Spleen (tissue), 7 donors: ENCODE measurements at regions not wholly inside any gene's neighbourhood (a gene's known extent, or its start where the extent isn't known, plus 50 kb on each side); places are given as distances from the start of the nearest gene placed in this dataset.

ENCODE experiments used
- CTCF ChIP-seq, 11 experiments: fragments of 200-600 bp in 7 of 11; fragments of 450-650 bp in 4 of 11; sonication (generic) in 4 of 11; IDR thresholded peaks in 8 of 11; conservative IDR thresholded peaks in 3 of 11; 1 replicate in 7 of 11; 2 replicates in 4 of 11; pipeline versions ENCODE4 v1.4.0 to v1.8.0; 2016 to 2021; ENCODE audit warnings: antibody characterized with exemption in 11 of 11, inconsistent platforms in 4 of 11, mild to moderate bottlenecking in 1 of 11
- POLR2A ChIP-seq, 3 donors: fragments of 450-650 bp; IDR thresholded peaks; one replicate each; pipeline ENCODE4 v1.5.1; 2017; ENCODE audit warnings: antibody characterized with exemption in 3 of 3, mild to moderate bottlenecking in 1 of 3
- POLR2AphosphoS5 ChIP-seq, 3 donors: sonication (generic); formaldehyde crosslinking; IDR thresholded peaks; one replicate each; pipeline ENCODE4 v1.5.1; 2017; ENCODE audit warnings: antibody characterized with exemption in 3 of 3
- donor health status: DM: no; HTN: no; CAD: no; lungs with moderate emphysema.
- donor health status: DM: no; HTN: no; CAD: no.
- donor health status: DM: no; HTN: no; CAD: no.

DNA sequence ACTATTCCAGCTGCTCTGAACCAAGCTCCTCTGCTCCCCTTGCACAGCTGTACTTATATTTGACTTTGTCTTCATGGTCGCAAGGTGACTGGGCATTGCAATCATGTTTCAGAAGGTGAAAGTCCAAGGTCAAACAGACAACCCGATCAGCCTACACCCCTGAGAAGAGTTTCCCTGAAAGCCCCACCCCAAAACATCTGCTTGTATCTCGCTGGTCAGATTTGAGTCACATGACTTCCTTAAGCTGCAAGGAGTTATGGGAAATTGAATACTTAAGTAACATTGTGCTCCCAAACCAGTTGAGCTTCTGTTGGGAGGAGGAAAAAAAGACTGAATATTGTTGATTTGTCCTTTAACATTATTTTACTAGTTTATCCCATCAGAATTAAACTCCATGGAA lies 83.4 kb upstream of the FZD10 start:
- TF ChIP-seq CTCF (IDR thresholded peaks at IDR 0.05 in 8 of 11, conservative IDR thresholded peaks at IDR 0.05 in 3 of 11), result no peak
- no peak for TF ChIP-seq POLR2A (IDR thresholded peaks at IDR 0.05)
- TF ChIP-seq POLR2AphosphoS5 (IDR thresholded peaks at IDR 0.05), result no peak
